Fibroblast of the aortic adventitia (primary cell): ENCODE measurements at regions not wholly inside any gene's neighbourhood (a gene's known extent, or its start where the extent isn't known, plus 50 kb on each side); places are given as distances from the start of the nearest gene placed in this dataset.

Source experiments
- DNase-seq: peaks from one replicate; pipeline ENCODE4 v3.0.0-alpha.2; 2010; ENCODE audit warnings: low read depth
- H3K4me3 ChIP-seq: 2 replicates; pipeline ENCODE4 v1.5.1; 2011; ENCODE audit warnings: low read depth, mild to moderate bottlenecking, control low read depth, low read length, moderate library complexity
- CTCF ChIP-seq: IDR thresholded peaks from 2 replicates; pipeline ENCODE4 v1.5.1; 2011; ENCODE audit warnings: mild to moderate bottlenecking, low read length, control low read depth, inconsistent platforms; ENCODE audit not compliant: insufficient read depth

GRCh38 chr13:40143106-40143505 lies 487.6 kb downstream of the COG6 start:
- no peak for TF ChIP-seq CTCF
- H3K4me3 ChIP-seq, result no peak overlapping the region
- no peak for DNase-seq

DNA sequence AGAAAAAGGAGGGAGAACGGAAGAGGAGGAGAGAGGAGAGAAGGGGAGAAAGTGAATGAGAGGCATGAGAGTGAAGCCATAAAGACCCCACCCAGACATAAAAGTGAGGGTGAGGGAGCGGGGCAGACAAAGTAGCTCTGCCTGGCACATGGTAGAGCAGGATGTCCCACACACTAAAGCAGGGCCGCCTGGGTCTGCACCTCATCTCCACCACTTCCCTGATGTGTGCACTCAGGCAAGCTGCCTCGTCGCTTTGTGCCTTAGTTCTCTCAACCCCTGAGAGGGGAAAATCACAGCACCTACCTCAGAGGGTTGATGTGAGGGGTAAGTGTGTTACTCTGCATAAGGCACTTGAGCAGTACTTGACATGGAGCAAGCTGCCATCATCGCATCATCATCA lies 488.1 kb downstream of the COG6 start:
- H3K4me3 ChIP-seq, result no peak overlapping the region
- no peak for TF ChIP-seq CTCF
- DNase-seq, result no peak

GRCh38 chr13:40145139-40145538 lies 489.7 kb downstream of the COG6 start:
- TF ChIP-seq CTCF, result no peak
- no peak overlapping the region for H3K4me3 ChIP-seq
- no peak for DNase-seq

DNA sequence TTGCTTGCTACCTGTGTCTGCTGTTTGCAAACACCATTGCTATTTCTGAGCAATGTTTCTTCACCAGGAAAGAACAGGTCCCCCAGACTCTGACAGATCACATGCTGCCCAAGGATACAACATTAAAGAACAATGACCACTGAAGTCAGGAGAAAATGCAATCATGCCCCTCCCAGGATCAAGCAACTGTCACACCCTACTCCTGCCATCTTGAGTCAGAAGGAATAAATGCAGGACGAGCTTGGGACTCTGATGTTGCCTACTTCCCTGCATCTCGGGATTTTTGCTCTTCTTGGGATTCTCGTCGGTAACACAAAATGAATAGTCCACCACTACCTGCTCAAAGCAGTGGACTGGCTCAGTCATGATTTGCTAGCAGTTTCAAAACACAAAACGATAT lies 490.6 kb downstream of the COG6 start:
- DNase-seq, result no peak
- no peak for TF ChIP-seq CTCF
- H3K4me3 ChIP-seq, result no peak overlapping the region

- TF ChIP-seq CTCF, result no peak
- DNase-seq, result no peak
- H3K4me3 ChIP-seq, result no peak overlapping the region
These were observed 491.2 kb downstream of the COG6 start for GRCh38 chr13:40146611-40147117.

GRCh38 chr13:40148101-40148500 lies 492.6 kb downstream of the COG6 start:
- TF ChIP-seq CTCF, result no peak
- H3K4me3 ChIP-seq, result no peak overlapping the region
- DNase-seq, result no peak

- DNase-seq, result no peak
- no peak for TF ChIP-seq CTCF
- no peak overlapping the region for H3K4me3 ChIP-seq
These were observed 493.3 kb downstream of the COG6 start for GRCh38 chr13:40148742-40149141.
